Activated T-cell treated with anti-CD3 and anti-CD28 coated beads, Interleukin-2, amount 50 U/mL, for 24 hours (primary cell): ENCODE measurements at regions not wholly inside any gene's neighbourhood (a gene's known extent, or its start where the extent isn't known, plus 50 kb on each side); places are given as distances from the start of the nearest gene placed in this dataset.

Experiments
- DNase-seq: peaks from one replicate; pipeline ENCODE4 v3.0.0-alpha.2; 2020
- H3K27ac Mint-ChIP-seq: 2 replicates; pipeline ENCODE4 v1.8.0; 2020; ENCODE audit warnings: mild to moderate bottlenecking, mixed read lengths
- H3K27me3 Mint-ChIP-seq: 2 replicates; pipeline ENCODE4 v1.8.0; 2020; ENCODE audit warnings: mixed read lengths
- H3K36me3 Mint-ChIP-seq: 2 replicates; pipeline ENCODE4 v1.8.0; 2020; ENCODE audit warnings: low read depth, mixed read lengths
- H3K4me1 Mint-ChIP-seq: 2 replicates; pipeline ENCODE4 v1.8.0; 2020; ENCODE audit warnings: low read depth, mixed read lengths
- H3K4me3 Mint-ChIP-seq: 2 replicates; pipeline ENCODE4 v1.8.0; 2020; ENCODE audit warnings: mild to moderate bottlenecking, moderate library complexity, mixed read lengths
- H3K9me3 Mint-ChIP-seq: 2 replicates; pipeline ENCODE4 v1.8.0; 2020; ENCODE audit warnings: mixed read lengths

GRCh38 chr7:25718596-25718995 is 433.4 kb upstream of the NFE2L3 start:
- H3K9me3 Mint-ChIP-seq: no peaks in the 10 kb centered on the region
- no peaks in the 10 kb centered on the region for H3K4me1 Mint-ChIP-seq
- H3K36me3 Mint-ChIP-seq: no peaks in the 10 kb centered on the region
- H3K27me3 Mint-ChIP-seq: peaks cover 27% of the 10 kb centered on the region
- DNase-seq: no peak
- H3K4me3 Mint-ChIP-seq: no peak overlapping the region
- H3K27ac Mint-ChIP-seq: no peak overlapping the region

- DNase-seq: no peak
- Mint-ChIP-seq H3K9me3 (no peaks in the 10 kb centered on the region), H3K4me1 (no peaks in the 10 kb centered on the region), H3K4me3 (no peak overlapping the region), H3K27me3 (peaks cover 27% of the 10 kb centered on the region), H3K27ac (no peak overlapping the region), H3K36me3 (no peaks in the 10 kb centered on the region)
Measured at GRCh38 chr7:25719190-25719896, 432.7 kb upstream of the NFE2L3 start.

- Mint-ChIP-seq H3K27ac (no peak overlapping the region), H3K4me3 (no peak overlapping the region), H3K27me3 (peaks cover 21% of the 10 kb centered on the region), H3K36me3 (no peaks in the 10 kb centered on the region), H3K4me1 (no peaks in the 10 kb centered on the region), H3K9me3 (no peaks in the 10 kb centered on the region)
- no peak for DNase-seq
Measured at GRCh38 chr7:25720427-25720826, 431.6 kb upstream of the NFE2L3 start.

- H3K27ac Mint-ChIP-seq: no peak overlapping the region
- no peak for DNase-seq
- no peaks in the 10 kb centered on the region for H3K4me1 Mint-ChIP-seq
- no peak overlapping the region for H3K4me3 Mint-ChIP-seq
- H3K36me3 Mint-ChIP-seq: no peaks in the 10 kb centered on the region
- H3K9me3 Mint-ChIP-seq: no peaks in the 10 kb centered on the region
- peaks cover 9% of the 10 kb centered on the region for H3K27me3 Mint-ChIP-seq
Measured at GRCh38 chr7:25722856-25723255, 429.1 kb upstream of the NFE2L3 start.

- Mint-ChIP-seq H3K27me3 (no peaks in the 10 kb centered on the region), H3K27ac (no peak overlapping the region), H3K36me3 (no peaks in the 10 kb centered on the region), H3K9me3 (no peaks in the 10 kb centered on the region), H3K4me1 (no peaks in the 10 kb centered on the region), H3K4me3 (no peak overlapping the region)
- DNase-seq: no peak
Measured at GRCh38 chr7:25725451-25725850, 426.5 kb upstream of the NFE2L3 start.

GRCh38 chr7:25726170-25726780 is 425.7 kb upstream of the NFE2L3 start:
- no peaks in the 10 kb centered on the region for H3K27me3 Mint-ChIP-seq
- no peak for DNase-seq
- no peaks in the 10 kb centered on the region for H3K36me3 Mint-ChIP-seq
- no peak overlapping the region for H3K27ac Mint-ChIP-seq
- no peaks in the 10 kb centered on the region for H3K4me1 Mint-ChIP-seq
- no peaks in the 10 kb centered on the region for H3K9me3 Mint-ChIP-seq
- H3K4me3 Mint-ChIP-seq: no peak overlapping the region

GRCh38 chr7:25726781-25727311 is 425.2 kb upstream of the NFE2L3 start:
- no peak for DNase-seq
- Mint-ChIP-seq H3K27ac (no peak overlapping the region), H3K9me3 (no peaks in the 10 kb centered on the region), H3K36me3 (no peaks in the 10 kb centered on the region), H3K4me1 (no peaks in the 10 kb centered on the region), H3K4me3 (no peak overlapping the region), H3K27me3 (no peaks in the 10 kb centered on the region)

GRCh38 chr7:25727446-25727845 is 424.6 kb upstream of the NFE2L3 start:
- H3K27me3 Mint-ChIP-seq: no peaks in the 10 kb centered on the region
- DNase-seq: no peak
- H3K36me3 Mint-ChIP-seq: no peaks in the 10 kb centered on the region
- no peaks in the 10 kb centered on the region for H3K9me3 Mint-ChIP-seq
- no peak overlapping the region for H3K27ac Mint-ChIP-seq
- H3K4me1 Mint-ChIP-seq: no peaks in the 10 kb centered on the region
- H3K4me3 Mint-ChIP-seq: no peak overlapping the region

- Mint-ChIP-seq H3K27me3 (no peaks in the 10 kb centered on the region), H3K4me3 (no peak overlapping the region), H3K36me3 (no peaks in the 10 kb centered on the region), H3K27ac (no peak overlapping the region), H3K4me1 (no peaks in the 10 kb centered on the region), H3K9me3 (no peaks in the 10 kb centered on the region)
- no peak for DNase-seq
Measured at GRCh38 chr7:25727876-25728275, 424.1 kb upstream of the NFE2L3 start.

GRCh38 chr7:25731068-25731845 is 420.7 kb upstream of the NFE2L3 start:
- Mint-ChIP-seq H3K27me3 (peaks cover 17% of the 10 kb centered on the region), H3K4me3 (no peak overlapping the region), H3K9me3 (peaks cover 1% of the 10 kb centered on the region), H3K36me3 (no peaks in the 10 kb centered on the region), H3K4me1 (no peaks in the 10 kb centered on the region), H3K27ac (no peak overlapping the region)
- DNase-seq: no peak

GRCh38 chr7:25731846-25732245 is 420.2 kb upstream of the NFE2L3 start:
- DNase-seq: no peak
- no peak overlapping the region for H3K27ac Mint-ChIP-seq
- H3K4me1 Mint-ChIP-seq: no peaks in the 10 kb centered on the region
- H3K36me3 Mint-ChIP-seq: no peaks in the 10 kb centered on the region
- H3K4me3 Mint-ChIP-seq: no peak overlapping the region
- peaks cover 22% of the 10 kb centered on the region for H3K27me3 Mint-ChIP-seq
- H3K9me3 Mint-ChIP-seq: peaks cover 1% of the 10 kb centered on the region

GRCh38 chr7:25732766-25733217 is 419.2 kb upstream of the NFE2L3 start:
- Mint-ChIP-seq H3K9me3 (peaks cover 1% of the 10 kb centered on the region), H3K27me3 (peaks cover 26% of the 10 kb centered on the region), H3K4me3 (no peak overlapping the region), H3K27ac (no peak overlapping the region), H3K4me1 (no peaks in the 10 kb centered on the region), H3K36me3 (no peaks in the 10 kb centered on the region)
- DNase-seq: no peak

- Mint-ChIP-seq H3K4me1 (no peaks in the 10 kb centered on the region), H3K27ac (no peak overlapping the region), H3K4me3 (no peak overlapping the region)
Measured at GRCh38 chr7:25735674-25736242, 416.2 kb upstream of the NFE2L3 start.

GRCh38 chr7:25738528-25738927 is 413.5 kb upstream of the NFE2L3 start:
- DNase-seq: no peak
- Mint-ChIP-seq H3K4me1 (no peaks in the 10 kb centered on the region), H3K27me3 (peaks cover 47% of the 10 kb centered on the region), H3K4me3 (no peak overlapping the region), H3K9me3 (no peaks in the 10 kb centered on the region), H3K27ac (no peak overlapping the region), H3K36me3 (no peaks in the 10 kb centered on the region)

More at GRCh38 chr7:25735674-25736242, 416.2 kb upstream of the NFE2L3 start:
- Mint-ChIP-seq H3K27me3 (peaks cover 45% of the 10 kb centered on the region), H3K9me3 (peaks cover 1% of the 10 kb centered on the region), H3K36me3 (no peaks in the 10 kb centered on the region)
- no peak for DNase-seq
